ENCODE measurements at regions not wholly inside any gene's neighbourhood (a gene's known extent, or its start where the extent isn't known, plus 50 kb on each side); places are given as distances from the start of the nearest gene placed in this dataset.
"Not testable (repeated sequence)": the region's sequence is repeated elsewhere in the genome, so short reads cannot be mapped to it uniquely, and the experiment has no call there.

- no peak for DNase-seq (ENCODE audit: extremely low spot score)
- ChIA-PET POLR2A (no interaction called here), CTCF (no interaction called here)
- TF ChIP-seq FOXK2 (IDR thresholded peaks at IDR 0.05) = no peak
- no peak for TF ChIP-seq SUZ12 (IDR thresholded peaks at IDR 0.05)
Observed at GRCh38 chr2:59339121-59339836, 1098.2 kb upstream of the FANCL start.

GRCh38 chr2:59333007-59333406 is 1091.9 kb upstream of the FANCL start:
- no peak for TF ChIP-seq ELF4 (IDR thresholded peaks at IDR 0.05)
- no peak for TF ChIP-seq CTBP1 (IDR thresholded peaks at IDR 0.05; ENCODE audit: borderline replicate concordance)
- TF ChIP-seq BHLHE40 (IDR thresholded peaks at IDR 0.05; ENCODE audit: borderline replicate concordance) = no peak
- no peak for TF ChIP-seq TARDBP (IDR thresholded peaks at IDR 0.05)
- TF ChIP-seq NFRKB (IDR thresholded peaks at IDR 0.05) = no peak
- DNase-seq (ENCODE audit: extremely low spot score) = no peak
- CTCF ChIA-PET = no interaction called here
- POLR2A ChIA-PET = no interaction called here

GRCh38 chr2:59326581-59327365 is 1085.6 kb upstream of the FANCL start:
- POLR2A ChIA-PET; DNase-seq (ENCODE audit: extremely low spot score); CTCF ChIA-PET: not testable (repeated sequence)

- TF ChIP-seq L3MBTL2 (conservative IDR thresholded peaks at IDR 0.05) = no peak
- TF ChIP-seq FOXK2 (IDR thresholded peaks at IDR 0.05) = no peak
- TF ChIP-seq CTBP1 (IDR thresholded peaks at IDR 0.05; ENCODE audit: borderline replicate concordance) = no peak
- no peak for TF ChIP-seq NFRKB (IDR thresholded peaks at IDR 0.05)
- TF ChIP-seq TARDBP (IDR thresholded peaks at IDR 0.05) = no peak
- no peak for TF ChIP-seq ZNF384 (IDR thresholded peaks at IDR 0.05)
- TF ChIP-seq HDGF (IDR thresholded peaks at IDR 0.05; ENCODE audit: borderline replicate concordance) = no peak
- no peak for TF ChIP-seq SP1 (IDR thresholded peaks at IDR 0.05)
- TF ChIP-seq PKNOX1 (IDR thresholded peaks at IDR 0.05) = no peak
- no peak for TF ChIP-seq BHLHE40 (IDR thresholded peaks at IDR 0.05; ENCODE audit: borderline replicate concordance)
- TF ChIP-seq LEF1 (IDR thresholded peaks at IDR 0.05; ENCODE audit: borderline replicate concordance) = no peak
- no peak for TF ChIP-seq ARNT (IDR thresholded peaks at IDR 0.05)
- no peak for TF ChIP-seq SUZ12 (IDR thresholded peaks at IDR 0.05)
- TF ChIP-seq FOXA1 (IDR thresholded peaks at IDR 0.05) = no peak
- TF ChIP-seq ELF4 (IDR thresholded peaks at IDR 0.05) = no peak
- no peak for TF ChIP-seq FOXM1 (IDR thresholded peaks at IDR 0.05; ENCODE audit: borderline replicate concordance)
- ChIA-PET CTCF (no interaction called here), POLR2A (no interaction called here)
- no peak for DNase-seq (ENCODE audit: extremely low spot score)
Observed at GRCh38 chr2:59322870-59323269, 1081.7 kb upstream of the FANCL start.

GRCh38 chr2:59322005-59322404 is 1080.9 kb upstream of the FANCL start:
- CTCF ChIA-PET = no interaction called here
- DNase-seq (ENCODE audit: extremely low spot score) = no peak
- POLR2A ChIA-PET = no interaction called here
- TF ChIP-seq NFRKB (IDR thresholded peaks at IDR 0.05) (no peak), HDGF (IDR thresholded peaks at IDR 0.05; ENCODE audit: borderline replicate concordance) (no peak), ARNT (IDR thresholded peaks at IDR 0.05) (no peak), FOXK2 (IDR thresholded peaks at IDR 0.05) (no peak), FOXA1 (IDR thresholded peaks at IDR 0.05) (no peak), CTBP1 (IDR thresholded peaks at IDR 0.05; ENCODE audit: borderline replicate concordance) (no peak), L3MBTL2 (conservative IDR thresholded peaks at IDR 0.05) (no peak), FOXM1 (IDR thresholded peaks at IDR 0.05; ENCODE audit: borderline replicate concordance) (no peak), ZNF384 (IDR thresholded peaks at IDR 0.05) (no peak), BHLHE40 (IDR thresholded peaks at IDR 0.05; ENCODE audit: borderline replicate concordance) (no peak), TARDBP (IDR thresholded peaks at IDR 0.05) (no peak), SP1 (IDR thresholded peaks at IDR 0.05) (no peak), ELF4 (IDR thresholded peaks at IDR 0.05) (no peak), LEF1 (IDR thresholded peaks at IDR 0.05; ENCODE audit: borderline replicate concordance) (no peak), PKNOX1 (IDR thresholded peaks at IDR 0.05) (no peak), SUZ12 (IDR thresholded peaks at IDR 0.05) (no peak)

GRCh38 chr2:59314031-59314766 is 1073.1 kb upstream of the FANCL start:
- CTCF ChIA-PET = no interaction called here
- TF ChIP-seq FOXA1 (IDR thresholded peaks at IDR 0.05) (no peak), CTBP1 (IDR thresholded peaks at IDR 0.05; ENCODE audit: borderline replicate concordance) (no peak), TARDBP (IDR thresholded peaks at IDR 0.05) (no peak), FOXM1 (IDR thresholded peaks at IDR 0.05; ENCODE audit: borderline replicate concordance) (no peak), SUZ12 (IDR thresholded peaks at IDR 0.05) (no peak), ELF4 (IDR thresholded peaks at IDR 0.05) (no peak), SP1 (IDR thresholded peaks at IDR 0.05) (no peak), ARNT (IDR thresholded peaks at IDR 0.05) (no peak), PKNOX1 (IDR thresholded peaks at IDR 0.05) (no peak), ZNF384 (IDR thresholded peaks at IDR 0.05) (no peak), LEF1 (IDR thresholded peaks at IDR 0.05; ENCODE audit: borderline replicate concordance) (no peak), NFRKB (IDR thresholded peaks at IDR 0.05) (no peak), FOXK2 (IDR thresholded peaks at IDR 0.05) (no peak)
- no peak for DNase-seq (ENCODE audit: extremely low spot score)
- POLR2A ChIA-PET = no interaction called here

Data from HEK293T (cell line).